Epithelial cell of esophagus (primary cell): ENCODE measurements at regions not wholly inside any gene's neighbourhood (a gene's known extent, or its start where the extent isn't known, plus 50 kb on each side); places are given as distances from the start of the nearest gene placed in this dataset.

Experiments
- DNase-seq: peaks from one replicate; pipeline ENCODE4 v3.0.0; 2010; ENCODE audit warnings: low read depth
- H3K4me3 ChIP-seq: 2 replicates; pipeline ENCODE4 v1.5.1; 2011; ENCODE audit warnings: mild to moderate bottlenecking, low read length, control low read depth
- TF ChIP-seq, protein P1 (sequence below): IDR thresholded peaks from 2 replicates; pipeline ENCODE4 v1.5.1; 2011; ENCODE audit warnings: low read depth, mild to moderate bottlenecking, low read length, control low read depth, inconsistent platforms; ENCODE audit not compliant: insufficient read depth; ENCODE audit errors: missing control alignments

DNA sequence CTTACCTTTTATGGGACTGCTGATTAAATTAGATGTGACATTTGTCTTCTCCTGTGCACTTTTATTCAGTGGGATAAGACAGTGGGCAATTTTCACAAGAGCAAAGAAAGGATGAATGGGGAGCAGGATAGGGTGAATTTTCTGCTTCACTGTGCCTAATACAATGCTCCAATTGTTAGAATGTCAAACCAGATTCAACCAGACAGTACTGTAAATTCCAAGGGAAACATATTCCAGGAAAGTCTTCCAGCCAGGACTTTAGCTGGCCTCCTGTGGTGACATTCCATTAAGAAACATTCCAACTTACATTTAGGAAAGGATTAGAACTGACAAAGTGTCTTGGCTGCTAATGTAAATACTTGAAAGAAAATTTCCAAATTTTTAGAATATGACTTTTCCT, 100.1 kb upstream of the PROK2 start:
- TF ChIP-seq, protein P1, sequence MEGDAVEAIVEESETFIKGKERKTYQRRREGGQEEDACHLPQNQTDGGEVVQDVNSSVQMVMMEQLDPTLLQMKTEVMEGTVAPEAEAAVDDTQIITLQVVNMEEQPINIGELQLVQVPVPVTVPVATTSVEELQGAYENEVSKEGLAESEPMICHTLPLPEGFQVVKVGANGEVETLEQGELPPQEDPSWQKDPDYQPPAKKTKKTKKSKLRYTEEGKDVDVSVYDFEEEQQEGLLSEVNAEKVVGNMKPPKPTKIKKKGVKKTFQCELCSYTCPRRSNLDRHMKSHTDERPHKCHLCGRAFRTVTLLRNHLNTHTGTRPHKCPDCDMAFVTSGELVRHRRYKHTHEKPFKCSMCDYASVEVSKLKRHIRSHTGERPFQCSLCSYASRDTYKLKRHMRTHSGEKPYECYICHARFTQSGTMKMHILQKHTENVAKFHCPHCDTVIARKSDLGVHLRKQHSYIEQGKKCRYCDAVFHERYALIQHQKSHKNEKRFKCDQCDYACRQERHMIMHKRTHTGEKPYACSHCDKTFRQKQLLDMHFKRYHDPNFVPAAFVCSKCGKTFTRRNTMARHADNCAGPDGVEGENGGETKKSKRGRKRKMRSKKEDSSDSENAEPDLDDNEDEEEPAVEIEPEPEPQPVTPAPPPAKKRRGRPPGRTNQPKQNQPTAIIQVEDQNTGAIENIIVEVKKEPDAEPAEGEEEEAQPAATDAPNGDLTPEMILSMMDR: no peak
- no peak for DNase-seq
- no peak overlapping the region for H3K4me3 ChIP-seq

DNA sequence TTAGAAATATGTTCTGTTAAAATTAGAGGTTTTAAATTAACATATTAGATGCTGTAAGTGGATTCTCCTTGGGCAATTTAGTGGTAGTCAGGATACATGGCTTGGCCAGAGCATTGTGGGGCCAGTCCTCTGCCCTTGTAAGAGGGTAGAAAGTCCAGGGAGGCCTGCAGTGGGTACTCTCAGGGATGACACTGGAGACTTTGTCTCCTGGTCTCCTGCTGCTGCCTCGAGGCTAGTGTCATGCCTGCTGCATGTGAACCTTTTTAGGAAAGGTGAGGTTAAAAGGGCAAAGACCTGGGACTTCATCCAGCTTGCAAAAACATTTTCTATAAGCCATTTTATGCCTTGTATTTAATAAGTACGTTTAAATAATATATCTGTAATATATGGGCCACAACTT, 96.8 kb upstream of the PROK2 start:
- H3K4me3 ChIP-seq: no peak overlapping the region
- TF ChIP-seq, protein P1: no peak
- no peak for DNase-seq

DNA sequence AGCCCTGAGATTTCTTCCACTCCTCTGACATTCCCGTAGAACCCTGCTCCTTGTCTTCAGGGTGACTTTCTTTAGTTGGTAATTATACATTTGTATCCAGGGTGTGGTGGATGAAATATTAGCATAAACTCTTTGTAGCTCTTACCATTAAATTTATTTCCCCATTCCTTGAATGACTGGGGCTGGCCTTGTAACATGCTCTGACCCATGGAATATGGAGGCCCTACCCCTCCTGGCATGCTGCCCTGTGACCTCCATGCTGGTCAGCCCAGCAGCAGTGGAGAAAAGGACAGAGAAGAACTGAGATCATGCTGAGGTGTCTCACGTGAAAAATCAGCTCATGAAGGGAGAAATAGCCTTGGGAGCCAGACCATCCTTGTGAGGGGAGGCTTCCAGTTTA, 96.1 kb upstream of the PROK2 start:
- no peak for DNase-seq
- TF ChIP-seq, protein P1: no peak
- no peak overlapping the region for H3K4me3 ChIP-seq

DNA sequence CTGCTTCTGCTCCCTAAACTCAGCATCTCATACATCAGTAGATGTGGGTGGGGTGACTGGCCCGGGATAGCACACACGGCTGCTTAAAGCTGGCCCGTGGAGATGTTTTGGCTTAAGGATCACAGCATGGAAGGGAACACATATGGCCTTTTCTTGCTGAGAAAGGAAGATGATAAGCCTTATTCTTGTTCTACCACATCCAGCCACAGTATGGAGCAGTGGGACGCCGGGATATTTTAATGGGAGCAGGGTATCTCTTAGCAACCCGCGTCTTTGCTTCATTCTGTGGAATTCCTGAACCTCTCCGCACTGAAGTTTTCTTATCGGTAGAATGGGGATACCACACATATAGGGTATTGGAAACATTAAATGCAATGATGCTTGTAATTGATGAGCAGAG, 94.1 kb upstream of the PROK2 start:
- no peak for DNase-seq
- TF ChIP-seq, protein P1: no peak
- H3K4me3 ChIP-seq: no peak overlapping the region

DNA sequence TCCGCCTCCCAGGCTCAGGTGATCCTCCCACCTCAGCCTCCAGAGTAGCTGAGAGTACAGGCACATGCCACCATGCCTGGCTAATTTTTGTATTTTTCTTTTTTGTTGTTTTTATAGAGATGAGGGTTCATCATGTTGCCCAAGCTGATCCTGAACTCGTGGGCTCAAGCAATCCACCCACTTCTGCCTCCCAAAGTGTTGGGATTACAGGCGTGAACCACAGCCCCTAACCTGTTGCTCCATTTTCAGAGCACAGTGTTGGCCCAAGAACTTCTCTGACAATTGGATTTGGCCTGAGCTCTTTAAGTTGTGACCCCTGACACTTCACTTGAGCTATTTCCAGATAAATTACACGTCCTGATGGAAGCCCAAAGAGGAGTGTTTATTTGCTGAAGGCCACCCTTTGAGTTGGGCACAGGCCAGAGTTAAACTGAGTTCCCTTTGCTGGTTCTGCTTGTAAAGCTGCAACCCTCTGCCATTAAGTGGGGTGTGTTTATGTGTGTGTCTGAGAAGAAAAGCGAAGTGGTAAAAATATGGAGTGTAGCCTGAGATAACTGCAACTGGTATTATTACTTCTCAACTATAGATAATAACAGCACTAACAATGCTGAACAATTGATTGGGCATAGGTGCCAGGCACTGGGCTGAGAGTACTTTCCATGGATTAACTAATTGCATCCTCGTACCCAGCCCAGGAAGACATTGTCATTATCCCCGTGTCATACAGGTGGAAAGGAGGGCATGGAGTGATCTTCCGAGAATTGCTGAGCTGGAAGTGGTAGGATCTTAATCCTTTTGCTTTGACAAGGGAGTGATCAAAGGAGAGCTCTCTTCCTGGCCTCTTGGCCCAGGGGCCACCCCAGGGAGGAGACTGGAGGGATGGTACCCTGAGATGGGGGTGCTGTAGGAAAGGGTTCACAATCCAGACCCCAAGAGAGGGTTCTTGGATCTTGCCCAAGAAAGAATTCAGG, 91.5 kb upstream of the PROK2 start:
- TF ChIP-seq, protein P1: no peak
- no peak overlapping the region for H3K4me3 ChIP-seq
- no peak for DNase-seq

DNA sequence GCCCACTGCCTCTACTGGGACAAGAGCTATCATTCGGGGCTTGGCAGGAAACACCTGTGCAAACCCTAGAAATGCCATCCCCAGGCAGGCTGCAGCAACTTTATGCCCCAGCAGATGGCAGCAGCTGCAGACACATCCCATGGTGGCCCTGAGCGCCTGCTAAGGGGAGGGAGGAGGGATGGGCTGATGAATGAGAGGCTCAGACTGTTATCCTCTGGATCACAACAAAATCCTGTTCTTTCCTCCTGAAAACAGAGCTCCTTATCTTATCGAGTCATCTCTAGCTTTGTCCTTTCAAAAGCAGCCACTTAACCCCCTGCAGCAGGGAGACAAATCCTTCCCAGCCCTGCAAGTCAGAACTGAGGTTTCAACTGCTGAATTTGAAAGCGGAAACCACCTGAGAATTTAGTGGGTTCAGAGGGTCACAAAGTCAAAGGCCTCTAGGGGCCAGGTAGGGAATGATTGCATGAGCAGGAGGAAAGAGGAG, 90.6 kb upstream of the PROK2 start:
- DNase-seq: peak; percentile 72
- TF ChIP-seq, protein P1: peak; percentile 93
- no peak overlapping the region for H3K4me3 ChIP-seq
